BJ (cell line): ENCODE measurements at regions not wholly inside any gene's neighbourhood (a gene's known extent, or its start where the extent isn't known, plus 50 kb on each side); places are given as distances from the start of the nearest gene placed in this dataset.

ENCODE experiments used
- CTCF ChIA-PET: fragments of 350-600 bp; formaldehyde crosslinking; extraction: SDS; loops from one replicate; lab custom pipeline; 2021; ENCODE audit warnings: antibody characterized with exemption, inconsistent platforms; lab: Yijun Ruan, JAX
- POLR2A ChIA-PET: fragments of 300-600 bp; sonication (Branson Sonifier 250); formaldehyde crosslinking; extraction: SDS; loops from one replicate; lab custom pipeline; 2021; ENCODE audit warnings: antibody characterized with exemption; lab: Charles Lee
- DNase-seq: peaks from one replicate; pipeline ENCODE4 v3.0.0-alpha.2; 2011; ENCODE audit warnings: low read depth
- H3K27me3 ChIP-seq: 2 replicates; pipeline ENCODE4 v1.6.0; 2011; ENCODE audit warnings: low read length; ENCODE audit not compliant: control insufficient read depth, insufficient read depth
- H3K36me3 ChIP-seq: 2 replicates; pipeline ENCODE4 v1.5.1; 2011; ENCODE audit warnings: low read length; ENCODE audit not compliant: control insufficient read depth, insufficient read depth
- H3K4me3 ChIP-seq: 2 replicates; pipeline ENCODE4 v1.5.1; 2011; ENCODE audit warnings: low read depth, mild to moderate bottlenecking, control low read depth, low read length
- TF ChIP-seq, protein P1 (sequence below): IDR thresholded peaks from 2 replicates; pipeline ENCODE4 v1.5.1; 2011; ENCODE audit warnings: low read depth, mild to moderate bottlenecking, control low read depth, inconsistent platforms, low read length, moderate library complexity; ENCODE audit not compliant: insufficient read depth

DNA sequence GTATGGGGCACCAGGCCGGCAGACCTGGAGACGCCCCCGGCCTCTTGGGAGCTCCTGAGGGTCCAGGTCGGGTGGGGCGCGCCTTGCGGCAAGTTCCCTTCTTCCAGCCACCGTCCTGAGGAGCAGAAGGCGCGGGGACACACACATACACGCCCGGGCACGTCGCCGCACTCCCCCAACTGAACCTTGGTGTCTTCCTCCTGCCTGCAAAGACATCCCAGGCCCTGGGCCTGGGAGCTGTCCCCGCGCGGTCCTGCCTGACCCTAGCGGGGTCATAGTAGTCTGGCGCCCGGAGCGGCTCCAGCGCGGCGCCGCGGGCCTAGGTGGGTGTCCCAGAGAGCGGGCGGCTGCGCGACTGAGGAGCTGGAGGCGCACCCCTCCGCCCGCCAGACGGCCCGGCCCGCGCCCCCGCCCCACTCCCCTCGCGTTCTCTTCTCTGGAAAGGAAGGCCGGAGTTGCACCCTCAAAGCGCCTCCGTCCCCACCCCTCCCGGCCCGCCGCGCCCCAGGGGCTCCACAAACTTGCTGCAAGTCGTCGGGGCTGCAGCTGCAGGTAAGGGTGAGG lies 185.9 kb upstream of the LINGO1 start:
- peaks cover 36% of the 10 kb centered on the region for H3K27me3 ChIP-seq
- POLR2A ChIA-PET: no interaction called here
- no peak for DNase-seq
- TF ChIP-seq, protein P1, sequence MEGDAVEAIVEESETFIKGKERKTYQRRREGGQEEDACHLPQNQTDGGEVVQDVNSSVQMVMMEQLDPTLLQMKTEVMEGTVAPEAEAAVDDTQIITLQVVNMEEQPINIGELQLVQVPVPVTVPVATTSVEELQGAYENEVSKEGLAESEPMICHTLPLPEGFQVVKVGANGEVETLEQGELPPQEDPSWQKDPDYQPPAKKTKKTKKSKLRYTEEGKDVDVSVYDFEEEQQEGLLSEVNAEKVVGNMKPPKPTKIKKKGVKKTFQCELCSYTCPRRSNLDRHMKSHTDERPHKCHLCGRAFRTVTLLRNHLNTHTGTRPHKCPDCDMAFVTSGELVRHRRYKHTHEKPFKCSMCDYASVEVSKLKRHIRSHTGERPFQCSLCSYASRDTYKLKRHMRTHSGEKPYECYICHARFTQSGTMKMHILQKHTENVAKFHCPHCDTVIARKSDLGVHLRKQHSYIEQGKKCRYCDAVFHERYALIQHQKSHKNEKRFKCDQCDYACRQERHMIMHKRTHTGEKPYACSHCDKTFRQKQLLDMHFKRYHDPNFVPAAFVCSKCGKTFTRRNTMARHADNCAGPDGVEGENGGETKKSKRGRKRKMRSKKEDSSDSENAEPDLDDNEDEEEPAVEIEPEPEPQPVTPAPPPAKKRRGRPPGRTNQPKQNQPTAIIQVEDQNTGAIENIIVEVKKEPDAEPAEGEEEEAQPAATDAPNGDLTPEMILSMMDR: no peak
- H3K36me3 ChIP-seq: no peaks in the 10 kb centered on the region
- CTCF ChIA-PET: interaction anchor here (5.4 kb wide), 1 partner anchor 184 kb away, joined by 82 read pairs; the partner anchor contains the start of gene LINGO1
- no peak overlapping the region for H3K4me3 ChIP-seq

DNA sequence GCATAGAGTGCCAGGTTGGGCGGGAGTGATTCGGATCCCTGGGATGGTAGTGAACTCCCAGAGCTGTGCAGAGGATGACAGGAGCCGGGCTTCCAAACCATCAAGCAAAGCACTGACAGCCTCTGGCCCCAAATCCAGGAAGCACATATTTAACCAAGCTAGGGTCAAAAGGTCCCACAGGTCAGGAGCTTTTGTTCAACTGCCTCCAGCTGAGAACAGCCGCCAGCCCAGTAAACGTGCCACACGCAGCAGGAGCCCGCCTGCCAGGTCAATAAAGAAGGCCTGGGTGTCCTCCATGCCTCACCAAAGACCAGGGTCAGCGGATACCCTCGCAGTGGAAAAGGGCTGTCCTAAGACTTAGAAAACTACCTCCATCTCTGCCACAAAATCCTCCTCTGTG lies 184.7 kb upstream of the LINGO1 start:
- Histone ChIP-seq H3K36me3 (no peaks in the 10 kb centered on the region), H3K27me3 (peaks cover 32% of the 10 kb centered on the region), H3K4me3 (no peak overlapping the region)
- TF ChIP-seq, protein P1: no peak
- CTCF ChIA-PET: interaction anchor here (1.3 to 5.4 kb wide), 3 partner anchors 21 to 183 kb away, joined by 3 to 82 read pairs (median 4); partner anchors contain the start of gene LINGO1
- DNase-seq: no peak
- POLR2A ChIA-PET: no interaction called here

DNA sequence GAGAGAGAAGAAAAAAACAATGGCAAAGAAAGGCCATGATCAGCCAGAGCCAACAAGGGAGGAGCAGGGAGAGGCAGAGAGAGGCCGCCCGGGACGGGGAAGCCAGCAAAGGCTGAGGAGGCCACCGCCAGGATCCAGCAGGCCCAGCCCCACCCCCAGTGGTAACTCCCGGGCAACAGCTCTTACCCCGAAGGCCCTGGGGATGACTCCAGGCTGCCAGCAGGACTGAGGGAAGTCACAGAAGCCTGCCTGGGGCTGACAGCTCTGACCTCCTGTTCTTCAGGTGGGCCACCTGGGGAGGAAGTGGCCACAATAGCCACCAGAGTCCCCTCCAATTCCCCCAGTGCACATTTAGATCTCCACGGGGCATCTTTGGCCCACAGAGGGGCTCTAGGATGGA lies 184.3 kb upstream of the LINGO1 start:
- Histone ChIP-seq H3K4me3 (no peak overlapping the region), H3K27me3 (peaks cover 29% of the 10 kb centered on the region), H3K36me3 (no peaks in the 10 kb centered on the region)
- CTCF ChIA-PET: interaction anchor here (1.3 to 1.7 kb wide), 2 partner anchors 21 to 59 kb away, joined by 3 to 4 read pairs; no protein-coding TSS in a partner anchor
- POLR2A ChIA-PET: no interaction called here
- TF ChIP-seq, protein P1: no peak
- DNase-seq: no peak

DNA sequence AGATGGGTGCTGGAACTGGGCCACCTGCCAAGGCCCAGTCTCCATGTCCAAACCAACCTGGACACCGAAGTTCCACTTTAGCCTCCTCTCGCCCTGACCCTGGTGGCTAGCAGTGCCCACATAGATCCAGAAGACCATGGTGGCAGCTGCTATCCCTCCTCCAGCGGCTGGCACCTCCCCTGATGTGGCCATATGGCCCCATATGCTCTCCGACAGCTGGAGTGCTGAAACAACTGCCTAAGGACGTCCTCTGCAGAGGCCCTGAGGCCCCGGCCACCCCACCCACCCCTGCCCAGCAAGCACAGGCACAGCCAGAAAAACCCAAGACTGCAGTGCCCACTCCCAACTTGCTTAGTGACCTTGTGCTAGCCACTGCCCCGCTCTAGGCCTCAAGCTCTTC lies 182.3 kb upstream of the LINGO1 start:
- Histone ChIP-seq H3K27me3 (peaks cover 13% of the 10 kb centered on the region), H3K36me3 (no peaks in the 10 kb centered on the region), H3K4me3 (no peak overlapping the region)
- ChIA-PET POLR2A (no interaction called here), CTCF (no interaction called here)
- TF ChIP-seq, protein P1: no peak
- no peak for DNase-seq

DNA sequence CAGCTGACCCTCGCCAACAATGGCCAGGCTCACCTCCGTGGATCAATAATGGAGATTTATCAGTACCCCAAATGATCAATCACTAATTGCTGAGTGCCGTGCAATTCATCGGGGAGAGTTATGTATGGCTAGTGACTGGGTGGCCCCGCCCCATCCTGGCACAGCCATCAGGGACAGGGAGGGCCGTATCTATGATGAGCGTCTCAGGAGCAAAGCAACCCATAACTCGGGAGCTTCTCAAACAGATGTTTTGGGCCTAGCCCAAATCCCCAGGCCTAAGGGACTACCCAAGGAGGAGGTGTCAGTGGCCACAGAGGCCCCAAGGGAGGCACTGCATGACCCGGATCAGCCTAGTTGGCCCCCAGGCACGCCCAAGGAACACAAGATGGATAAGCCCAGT lies 180.0 kb upstream of the LINGO1 start:
- ChIA-PET CTCF (interaction anchor here (1.4 kb wide), 1 partner anchor 8 kb away, joined by 5 read pairs; no protein-coding TSS in a partner anchor), POLR2A (no interaction called here)
- DNase-seq: no peak
- H3K27me3 ChIP-seq: peaks cover 3% of the 10 kb centered on the region
- TF ChIP-seq, protein P1: no peak
- no peaks in the 10 kb centered on the region for H3K36me3 ChIP-seq
- H3K4me3 ChIP-seq: no peak overlapping the region
